ENCODE measurements at regions not wholly inside any gene's neighbourhood (a gene's known extent, or its start where the extent isn't known, plus 50 kb on each side); places are given as distances from the start of the nearest gene placed in this dataset.

GRCh38 chr6:44052419-44053023, 74.7 kb downstream of the MRPL14 start:
- Histone ChIP-seq H3K27ac (ENCODE audit: insufficient read depth, low read depth, low read length) (no peak overlapping the region), H3K4me2 (ENCODE audit: insufficient read depth, low read length) (no peak overlapping the region), H3K9me3 (replicated peaks; ENCODE audit: control insufficient read depth, insufficient read depth, low read length) (no peaks in the 10 kb centered on the region), H3K79me2 (ENCODE audit: control insufficient read depth, insufficient read depth, low read length) (no peaks in the 10 kb centered on the region), H3K4me3 (replicated peaks in 1 of 3; ENCODE audit: insufficient read depth in 1 of 3, low read depth in 1 of 3, low read length in 3 of 3) (no peak overlapping the region), H3K9me1 (replicated peaks; ENCODE audit: control insufficient read depth, extremely low read depth, insufficient read depth, low read length) (no peaks in the 10 kb centered on the region), H3K4me1 (ENCODE audit: control insufficient read depth, extremely low read depth, insufficient read depth, low read length) (peaks cover 26% of the 10 kb centered on the region), H3K9ac (replicated peaks; ENCODE audit: extremely low read depth, insufficient read depth, low read length) (no peak overlapping the region), H2AFZ (ENCODE audit: low read depth, low read length) (no peak overlapping the region), H4K20me1 (replicated peaks; ENCODE audit: control insufficient read depth, extremely low read depth, insufficient read depth, low read length) (no peaks in the 10 kb centered on the region), H3K36me3 (ENCODE audit: control insufficient read depth in 2 of 2, extremely low read depth in 1 of 2, insufficient read depth in 2 of 2, low read length in 2 of 2) (no peaks in the 10 kb centered on the region), H3K27me3 (ENCODE audit: control insufficient read depth in 2 of 2, insufficient read depth in 2 of 2, low read length in 2 of 2) (no peaks in the 10 kb centered on the region)
- ChIA-PET CTCF (interaction anchor here (0.7 to 2.3 kb wide), 6 partner anchors 9 to 44 kb away, joined by 3 to 11 read pairs (median 4); no protein-coding TSS in a partner anchor), POLR2A (no interaction called here)
- no TSS peak for BruUV-seq (replicated peaks)
- TF ChIP-seq FOS (IDR thresholded peaks at IDR 0.05; ENCODE audit: borderline replicate concordance, insufficient read depth, low read length) (no peak), POLR2A (IDR thresholded peaks at IDR 0.05; ENCODE audit: low read depth, low read length) (no peak), EZH2 (IDR thresholded peaks at IDR 0.05; ENCODE audit: borderline replicate concordance, low read depth, low read length, severe bottlenecking) (no peak), CTCF (IDR thresholded peaks at IDR 0.05; ENCODE audit: extremely low read depth in 1 of 2, insufficient read depth in 1 of 2, low read depth in 1 of 2, low read length in 2 of 2) (no peak), MYC (IDR thresholded peaks at IDR 0.05; ENCODE audit: low read depth, low read length) (no peak), JUN (IDR thresholded peaks at IDR 0.05; ENCODE audit: borderline replicate concordance, insufficient read depth, insufficient read length, low read depth) (no peak), GATA2 (IDR thresholded peaks at IDR 0.05; ENCODE audit: insufficient read depth, insufficient read length, low read depth, low read length) (no peak), POLR2AphosphoS5 (IDR thresholded peaks at IDR 0.05; ENCODE audit: insufficient read depth, low read depth, low read length) (no peak), MAX (IDR thresholded peaks at IDR 0.05; ENCODE audit: insufficient read depth, insufficient read length) (no peak)
- DNase-seq (ENCODE audit: low read depth, low spot score) (no peak), FAIRE-seq (no peak)
- dilution Hi-C loops (cut with MboI; ENCODE audit: extremely low pct_ligation_motif_present, low sequenced_read_pairs) (no loop called here), intact Hi-C loops (cut with micrococcal nuclease) (no loop called here)

Measured in endothelial cell of umbilical vein (primary cell).